ENCODE measurements at regions not wholly inside any gene's neighbourhood (a gene's known extent, or its start where the extent isn't known, plus 50 kb on each side); places are given as distances from the start of the nearest gene placed in this dataset.

GRCh38 chr14:82438436-82438835 is 904.8 kb upstream of the SEL1L start:
- Histone ChIP-seq H3K27ac (ENCODE audit: insufficient read depth, low read depth, low read length) (no peak overlapping the region), H3K9me3 (replicated peaks; ENCODE audit: control insufficient read depth, insufficient read depth, low read length) (peaks cover 4% of the 10 kb centered on the region), H3K4me2 (ENCODE audit: insufficient read depth, low read length) (no peak overlapping the region), H4K20me1 (replicated peaks; ENCODE audit: control insufficient read depth, extremely low read depth, insufficient read depth, low read length) (no peaks in the 10 kb centered on the region), H3K79me2 (ENCODE audit: control insufficient read depth, insufficient read depth, low read length) (no peaks in the 10 kb centered on the region), H3K9me1 (replicated peaks; ENCODE audit: control insufficient read depth, extremely low read depth, insufficient read depth, low read length) (no peaks in the 10 kb centered on the region), H3K4me1 (ENCODE audit: control insufficient read depth, extremely low read depth, insufficient read depth, low read length) (no peaks in the 10 kb centered on the region), H3K27me3 (ENCODE audit: control insufficient read depth in 2 of 2, insufficient read depth in 2 of 2, low read length in 2 of 2) (no peaks in the 10 kb centered on the region), H3K4me3 (replicated peaks in 1 of 3; ENCODE audit: insufficient read depth in 1 of 3, low read depth in 1 of 3, low read length in 3 of 3) (no peak overlapping the region), H3K36me3 (ENCODE audit: control insufficient read depth in 2 of 2, extremely low read depth in 1 of 2, insufficient read depth in 2 of 2, low read length in 2 of 2) (no peaks in the 10 kb centered on the region), H2AFZ (ENCODE audit: low read depth, low read length) (no peak overlapping the region), H3K9ac (replicated peaks; ENCODE audit: extremely low read depth, insufficient read depth, low read length) (no peak overlapping the region)
- TF ChIP-seq MYC (IDR thresholded peaks at IDR 0.05; ENCODE audit: low read depth, low read length) (no peak), POLR2AphosphoS5 (IDR thresholded peaks at IDR 0.05; ENCODE audit: insufficient read depth, low read depth, low read length) (no peak), POLR2A (IDR thresholded peaks at IDR 0.05; ENCODE audit: low read depth, low read length) (no peak), GATA2 (IDR thresholded peaks at IDR 0.05; ENCODE audit: insufficient read depth, insufficient read length, low read depth, low read length) (no peak), EZH2 (IDR thresholded peaks at IDR 0.05; ENCODE audit: borderline replicate concordance, low read depth, low read length, severe bottlenecking) (no peak), MAX (IDR thresholded peaks at IDR 0.05; ENCODE audit: insufficient read depth, insufficient read length) (no peak), FOS (IDR thresholded peaks at IDR 0.05; ENCODE audit: borderline replicate concordance, insufficient read depth, low read length) (no peak), JUN (IDR thresholded peaks at IDR 0.05; ENCODE audit: borderline replicate concordance, insufficient read depth, insufficient read length, low read depth) (no peak)
- TF ChIP-seq, protein P1, sequence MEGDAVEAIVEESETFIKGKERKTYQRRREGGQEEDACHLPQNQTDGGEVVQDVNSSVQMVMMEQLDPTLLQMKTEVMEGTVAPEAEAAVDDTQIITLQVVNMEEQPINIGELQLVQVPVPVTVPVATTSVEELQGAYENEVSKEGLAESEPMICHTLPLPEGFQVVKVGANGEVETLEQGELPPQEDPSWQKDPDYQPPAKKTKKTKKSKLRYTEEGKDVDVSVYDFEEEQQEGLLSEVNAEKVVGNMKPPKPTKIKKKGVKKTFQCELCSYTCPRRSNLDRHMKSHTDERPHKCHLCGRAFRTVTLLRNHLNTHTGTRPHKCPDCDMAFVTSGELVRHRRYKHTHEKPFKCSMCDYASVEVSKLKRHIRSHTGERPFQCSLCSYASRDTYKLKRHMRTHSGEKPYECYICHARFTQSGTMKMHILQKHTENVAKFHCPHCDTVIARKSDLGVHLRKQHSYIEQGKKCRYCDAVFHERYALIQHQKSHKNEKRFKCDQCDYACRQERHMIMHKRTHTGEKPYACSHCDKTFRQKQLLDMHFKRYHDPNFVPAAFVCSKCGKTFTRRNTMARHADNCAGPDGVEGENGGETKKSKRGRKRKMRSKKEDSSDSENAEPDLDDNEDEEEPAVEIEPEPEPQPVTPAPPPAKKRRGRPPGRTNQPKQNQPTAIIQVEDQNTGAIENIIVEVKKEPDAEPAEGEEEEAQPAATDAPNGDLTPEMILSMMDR (IDR thresholded peaks at IDR 0.05; ENCODE audit: extremely low read depth in 1 of 2, insufficient read depth in 1 of 2, low read depth in 1 of 2, low read length in 2 of 2), result no peak
- dilution Hi-C loops (cut with MboI; ENCODE audit: extremely low pct_ligation_motif_present, low sequenced_read_pairs), result no loop called here
- CTCF ChIA-PET, result no interaction called here
- intact Hi-C loops (cut with micrococcal nuclease), result no loop called here
- no TSS peak for BruUV-seq (replicated peaks)
- DNase-seq (ENCODE audit: low read depth, low spot score), result no peak
- POLR2A ChIA-PET, result no interaction called here
- no peak for FAIRE-seq
